Transverse colon (tissue), 3 donors: ENCODE measurements at regions not wholly inside any gene's neighbourhood (a gene's known extent, or its start where the extent isn't known, plus 50 kb on each side); places are given as distances from the start of the nearest gene placed in this dataset.

Experiments
- CTCF ChIP-seq, 5 experiments: fragments of 200-600 bp in 3 of 5; fragments of 450-650 bp in 2 of 5; sonication (generic) in 3 of 5; IDR thresholded peaks; 1 replicate in 2 of 5; 2 replicates in 3 of 5; pipeline ENCODE4 v1.5.1; 2016 to 2017; ENCODE audit warnings: antibody characterized with exemption in 5 of 5, inconsistent platforms in 3 of 5, mild to moderate bottlenecking in 2 of 5, moderate library complexity in 1 of 5
- EP300 ChIP-seq: sonication (generic); formaldehyde crosslinking; IDR thresholded peaks from one replicate; pipeline ENCODE4 v1.6.1; 2017; ENCODE audit warnings: antibody characterized with exemption, low read depth
- POLR2A ChIP-seq: fragments of 450-650 bp; IDR thresholded peaks from one replicate; pipeline ENCODE4 v1.6.1; 2016; ENCODE audit warnings: antibody characterized with exemption, mild to moderate bottlenecking, moderate library complexity

DNA sequence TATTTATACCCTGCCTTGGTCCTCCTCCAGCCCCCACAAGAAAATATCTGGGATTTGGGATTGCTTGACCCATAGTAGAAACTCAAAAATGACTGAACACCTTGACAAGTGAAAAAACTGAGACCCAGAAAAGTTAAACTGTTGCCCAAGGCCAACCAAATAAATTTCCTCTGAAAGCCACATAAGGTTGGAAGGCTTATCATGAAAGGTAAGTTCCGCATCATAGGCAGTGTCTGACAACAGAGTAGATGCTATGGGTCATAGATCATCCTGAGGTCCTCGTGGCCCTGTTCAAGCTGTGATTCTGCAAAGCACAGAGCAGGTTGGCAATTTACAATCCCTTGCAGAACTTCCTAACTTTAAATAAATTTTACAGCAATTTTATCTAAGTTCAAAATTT, 140.8 kb upstream of the TSC22D2 start:
- TF ChIP-seq POLR2A = no peak
- TF ChIP-seq EP300 = no peak
- no peak for TF ChIP-seq CTCF (IDR thresholded peaks at IDR 0.05)
